ENCODE measurements at regions not wholly inside any gene's neighbourhood (a gene's known extent, or its start where the extent isn't known, plus 50 kb on each side); places are given as distances from the start of the nearest gene placed in this dataset.

DNA sequence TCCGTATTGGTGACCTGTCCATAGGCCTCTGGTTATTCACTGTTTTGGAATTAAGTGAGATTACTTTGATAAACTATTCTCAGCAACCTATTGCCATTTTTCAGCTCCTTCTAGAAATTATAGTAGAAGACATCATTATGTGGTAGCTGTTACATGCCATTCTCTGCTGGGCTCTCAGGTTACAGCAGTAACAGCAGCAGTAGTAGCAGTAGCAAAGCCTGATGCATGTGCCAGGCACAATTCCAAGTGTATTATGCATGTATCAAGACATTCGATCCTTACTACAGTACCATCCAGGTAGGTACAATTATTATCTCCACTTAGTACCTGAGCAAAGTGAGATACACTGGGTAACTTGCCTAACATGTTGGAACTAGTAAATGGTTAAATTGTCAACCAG, 74.3 kb downstream of the RPS12 start:
- TF ChIP-seq CTCF (IDR thresholded peaks at IDR 0.05), result no peak
- no peaks in the 10 kb centered on the region for H3K27me3 ChIP-seq
- no peaks in the 10 kb centered on the region for H3K4me1 ChIP-seq
- H3K36me3 ChIP-seq, result no peaks in the 10 kb centered on the region
- intact Hi-C loops (cut with DNase I), result no loop called here
- DNase-seq (no peak), ATAC-seq (no peak)
- H3K4me3 ChIP-seq, result no peak overlapping the region
- H3K27ac ChIP-seq, result no peak overlapping the region
- 82 to 85% methylated on average over 2 of the region's 2 CpGs for WGBS, 2 donors
- H3K9me3 ChIP-seq, result peaks cover 0 to 6% (median 0%) of the 10 kb centered on the region in 11 donors

GRCh38 chr6:132892929-132893771, 78.8 kb downstream of the RPS12 start:
- Histone ChIP-seq H3K27ac (no peak overlapping the region), H3K4me3 (no peak overlapping the region), H3K9me3 (peaks cover 0 to 6% (median 0%) of the 10 kb centered on the region in 11 donors), H3K27me3 (no peaks in the 10 kb centered on the region), H3K36me3 (no peaks in the 10 kb centered on the region), H3K4me1 (no peaks in the 10 kb centered on the region)
- ATAC-seq, result no peak
- intact Hi-C loops (cut with DNase I), result no loop called here
- TF ChIP-seq CTCF (IDR thresholded peaks at IDR 0.05), result no peak
- WGBS, 2 donors, result 91 to 93% methylated on average over 5 of the region's 5 CpGs
- DNase-seq, result no peak

DNA sequence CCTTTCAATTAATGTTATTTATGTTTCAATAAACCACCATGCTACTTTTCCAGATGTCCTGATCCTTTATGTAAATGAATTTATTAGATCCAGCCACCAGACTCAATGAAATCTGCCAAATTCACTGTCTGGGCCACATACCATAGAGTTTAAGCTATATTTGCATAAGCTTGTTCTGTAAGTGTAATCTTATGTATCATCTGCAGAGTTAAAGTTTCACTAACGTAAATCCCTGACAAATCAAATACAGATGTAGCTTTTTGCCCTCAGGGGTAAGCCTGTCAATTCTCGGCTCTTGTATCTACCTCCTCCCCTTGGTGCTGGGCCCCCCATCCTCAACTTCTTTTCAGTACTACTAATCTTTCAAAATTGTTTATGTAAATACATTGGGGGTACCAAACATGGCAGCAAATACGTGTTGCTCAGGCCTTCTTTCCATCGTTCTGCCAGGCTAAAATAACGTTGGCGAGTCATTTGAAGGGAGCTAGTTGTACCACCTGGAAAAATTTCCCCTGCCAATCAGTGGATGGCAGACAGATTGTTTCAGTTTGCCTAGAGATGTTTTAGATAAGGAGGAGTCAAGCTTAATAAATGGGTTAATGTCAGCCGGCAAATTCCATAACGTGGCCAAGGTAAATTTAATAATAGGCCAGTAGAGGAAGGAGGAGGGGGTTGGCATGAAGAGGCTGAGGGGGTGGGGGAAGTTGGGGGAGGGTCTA, 79.6 kb downstream of the RPS12 start:
- H3K36me3 ChIP-seq, result no peaks in the 10 kb centered on the region
- intact Hi-C loops (cut with DNase I), result no loop called here
- TF ChIP-seq CTCF (IDR thresholded peaks at IDR 0.05), result no peak
- ATAC-seq (no peak), DNase-seq (no peak)
- H3K4me1 ChIP-seq, result no peaks in the 10 kb centered on the region
- no peaks in the 10 kb centered on the region for H3K27me3 ChIP-seq
- H3K4me3 ChIP-seq, result no peak overlapping the region
- 82 to 86% methylated on average over 8 of the region's 8 CpGs for WGBS, 2 donors
- H3K27ac ChIP-seq, result no peak overlapping the region
- H3K9me3 ChIP-seq, result peaks cover 0 to 6% (median 0%) of the 10 kb centered on the region in 11 donors

DNA sequence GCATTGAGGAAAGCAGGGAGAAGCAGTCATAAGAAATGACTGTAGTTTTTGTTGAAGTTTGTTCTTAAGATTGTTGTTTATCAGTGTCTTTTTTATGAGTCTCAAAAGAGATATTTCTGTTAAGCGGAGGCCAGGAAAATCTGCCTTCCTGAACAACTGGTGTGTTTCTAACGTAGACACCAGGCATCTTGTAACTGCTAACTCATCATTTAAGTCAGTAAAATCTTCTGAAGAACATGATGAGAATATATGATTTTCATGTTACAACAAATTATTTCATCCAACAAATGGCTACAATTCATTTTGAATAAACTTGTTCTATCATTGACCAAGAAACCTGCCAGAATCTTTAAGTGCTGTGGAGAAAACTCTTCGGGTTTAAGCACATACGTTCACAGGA, 84.0 kb downstream of the RPS12 start:
- H3K4me1 ChIP-seq, result no peaks in the 10 kb centered on the region
- no peak overlapping the region for H3K4me3 ChIP-seq
- no peaks in the 10 kb centered on the region for H3K9me3 ChIP-seq
- no peaks in the 10 kb centered on the region for H3K36me3 ChIP-seq
- ATAC-seq (no peak), DNase-seq (no peak)
- no peak for TF ChIP-seq CTCF (IDR thresholded peaks at IDR 0.05)
- H3K27ac ChIP-seq, result no peak overlapping the region
- 65 to 77% methylated on average over 4 of the region's 4 CpGs for WGBS, 2 donors
- intact Hi-C loops (cut with DNase I), result no loop called here
- peaks cover 0 to under 1% (median 0%) of the 10 kb centered on the region in 7 donors for H3K27me3 ChIP-seq

Measured in heart right ventricle (tissue), 16 donors.